Neural progenitor cell (in vitro differentiated cells): ENCODE measurements at regions not wholly inside any gene's neighbourhood (a gene's known extent, or its start where the extent isn't known, plus 50 kb on each side); places are given as distances from the start of the nearest gene placed in this dataset.
"Not testable (repeated sequence)": the region's sequence is repeated elsewhere in the genome, so short reads cannot be mapped to it uniquely, and the experiment has no call there.

Experiments
- DNase-seq: peaks from one replicate; pipeline ENCODE4 v3.0.0-alpha.2; 2016; ENCODE audit warnings: low spot score
- H2AFZ ChIP-seq: fragments of 200-600 bp; sonication (generic); replicated peaks from 2 replicates; pipeline ENCODE4 v1.6.1; 2016; ENCODE audit warnings: antibody characterized with exemption
- H3F3A ChIP-seq: fragments of 200-600 bp; sonication (generic); 2 replicates; pipeline ENCODE4 v1.6.1; 2016; ENCODE audit warnings: antibody characterized with exemption, low read depth
- H3K27ac ChIP-seq: fragments of 200-600 bp; sonication (generic); 2 replicates; pipeline ENCODE4 v1.5.1; 2016; ENCODE audit warnings: mild to moderate bottlenecking
- H3K27me3 ChIP-seq: fragments of 200-600 bp; sonication (generic); 2 replicates; pipeline ENCODE4 v1.6.1; 2016; ENCODE audit warnings: mild to moderate bottlenecking, moderate library complexity
- H3K36me3 ChIP-seq: fragments of 200-600 bp; sonication (generic); 2 replicates; pipeline ENCODE4 v1.5.1; 2016
- H3K4me1 ChIP-seq: fragments of 200-600 bp; sonication (generic); 2 replicates; pipeline ENCODE4 v1.6.1; 2016; ENCODE audit warnings: mixed run types
- H3K4me2 ChIP-seq: fragments of 200-600 bp; sonication (generic); 2 replicates; pipeline ENCODE4 v1.6.1; 2016
- H3K4me3 ChIP-seq: fragments of 200-600 bp; sonication (generic); 2 replicates; pipeline ENCODE4 v1.5.1; 2016
- H3K79me2 ChIP-seq: fragments of 200-600 bp; sonication (generic); 2 replicates; pipeline ENCODE4 v1.6.1; 2016; ENCODE audit warnings: low read depth
- H3K9ac ChIP-seq: fragments of 200-600 bp; sonication (generic); 2 replicates; pipeline ENCODE4 v1.6.1; 2016
- H3K9me3 ChIP-seq: fragments of 200-600 bp; sonication (generic); 2 replicates; pipeline ENCODE4 v1.5.1; 2016; ENCODE audit warnings: low read depth
- H4K20me1 ChIP-seq: fragments of 200-600 bp; sonication (generic); 2 replicates; pipeline ENCODE4 v1.6.1; 2016; ENCODE audit warnings: low read depth
- H3K27ac Mint-ChIP-seq: 3 replicates; pipeline ENCODE4 v1.8.0; 2021; ENCODE audit warnings: mixed read lengths
- H3K27me3 Mint-ChIP-seq: 2 replicates; pipeline ENCODE4 v1.8.0; 2022; ENCODE audit warnings: low read depth, mild to moderate bottlenecking, inconsistent platforms, moderate library complexity, mixed read lengths; ENCODE audit not compliant: insufficient read depth
- H3K36me3 Mint-ChIP-seq: 3 replicates; pipeline ENCODE4 v1.8.0; 2021; ENCODE audit warnings: mixed read lengths
- H3K4me1 Mint-ChIP-seq: 3 replicates; pipeline ENCODE4 v1.8.0; 2021; ENCODE audit warnings: mixed read lengths
- H3K4me3 Mint-ChIP-seq: 3 replicates; pipeline ENCODE4 v1.8.0; 2021; ENCODE audit warnings: mild to moderate bottlenecking, moderate library complexity, mixed read lengths
- H3K9me3 Mint-ChIP-seq: 3 replicates; pipeline ENCODE4 v1.8.0; 2020; ENCODE audit warnings: mixed read lengths
- EZH2 ChIP-seq: fragments of 200-600 bp; sonication (generic); IDR thresholded peaks from 2 replicates; pipeline ENCODE4 v1.6.1; 2017; ENCODE audit warnings: antibody characterized with exemption, mild to moderate bottlenecking, moderate library complexity
- EZH2phosphoT487 ChIP-seq: fragments of 200-600 bp; sonication (generic); IDR thresholded peaks from 2 replicates; pipeline ENCODE4 v1.6.1; 2017; ENCODE audit warnings: antibody characterized with exemption
- TF ChIP-seq, protein P1 (sequence below): fragments of 200-600 bp; sonication (generic); IDR thresholded peaks from 2 replicates; pipeline ENCODE4 v1.5.1; 2017; ENCODE audit warnings: antibody characterized with exemption, mild to moderate bottlenecking

DNA sequence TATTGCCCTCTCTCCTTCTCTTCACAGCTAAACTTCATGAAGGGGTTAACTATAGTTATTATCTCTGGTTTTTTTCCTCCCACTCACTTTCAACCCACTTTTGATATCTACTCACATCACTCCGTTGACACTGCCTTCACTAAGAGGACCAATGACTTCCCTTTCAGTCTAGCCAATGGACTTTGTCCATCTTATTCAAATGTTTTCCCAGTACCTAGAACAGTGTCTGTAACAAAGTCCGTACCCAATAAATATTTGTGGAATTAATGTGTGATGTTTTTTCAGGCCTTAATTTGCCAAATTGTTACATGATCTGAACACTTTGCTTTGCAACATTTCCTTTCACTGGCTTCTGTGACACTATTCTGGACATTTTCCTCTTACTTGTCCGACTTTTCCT, 106.0 kb upstream of the AR start:
- Histone ChIP-seq H3K4me3 (no peak overlapping the region), H3K4me2 (no peak overlapping the region), H3K79me2 (no peaks in the 10 kb centered on the region), H3K27me3 (no peaks in the 10 kb centered on the region), H3K36me3 (no peaks in the 10 kb centered on the region), H3K9ac (no peak overlapping the region), H3K27ac (no peak overlapping the region), H4K20me1 (no peaks in the 10 kb centered on the region), H2AFZ (no peak overlapping the region), H3K9me3 (peaks cover 5% of the 10 kb centered on the region), H3K4me1 (no peaks in the 10 kb centered on the region), H3F3A (no peaks in the 10 kb centered on the region)
- Mint-ChIP-seq H3K27ac (no peak overlapping the region), H3K4me1 (no peaks in the 10 kb centered on the region), H3K36me3 (no peaks in the 10 kb centered on the region), H3K27me3 (no peaks in the 10 kb centered on the region), H3K9me3 (peaks cover 3% of the 10 kb centered on the region), H3K4me3 (no peak overlapping the region)
- DNase-seq, result no peak
- TF ChIP-seq EZH2phosphoT487 (no peak), EZH2 (no peak)
- TF ChIP-seq, protein P1, sequence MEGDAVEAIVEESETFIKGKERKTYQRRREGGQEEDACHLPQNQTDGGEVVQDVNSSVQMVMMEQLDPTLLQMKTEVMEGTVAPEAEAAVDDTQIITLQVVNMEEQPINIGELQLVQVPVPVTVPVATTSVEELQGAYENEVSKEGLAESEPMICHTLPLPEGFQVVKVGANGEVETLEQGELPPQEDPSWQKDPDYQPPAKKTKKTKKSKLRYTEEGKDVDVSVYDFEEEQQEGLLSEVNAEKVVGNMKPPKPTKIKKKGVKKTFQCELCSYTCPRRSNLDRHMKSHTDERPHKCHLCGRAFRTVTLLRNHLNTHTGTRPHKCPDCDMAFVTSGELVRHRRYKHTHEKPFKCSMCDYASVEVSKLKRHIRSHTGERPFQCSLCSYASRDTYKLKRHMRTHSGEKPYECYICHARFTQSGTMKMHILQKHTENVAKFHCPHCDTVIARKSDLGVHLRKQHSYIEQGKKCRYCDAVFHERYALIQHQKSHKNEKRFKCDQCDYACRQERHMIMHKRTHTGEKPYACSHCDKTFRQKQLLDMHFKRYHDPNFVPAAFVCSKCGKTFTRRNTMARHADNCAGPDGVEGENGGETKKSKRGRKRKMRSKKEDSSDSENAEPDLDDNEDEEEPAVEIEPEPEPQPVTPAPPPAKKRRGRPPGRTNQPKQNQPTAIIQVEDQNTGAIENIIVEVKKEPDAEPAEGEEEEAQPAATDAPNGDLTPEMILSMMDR, result no peak

DNA sequence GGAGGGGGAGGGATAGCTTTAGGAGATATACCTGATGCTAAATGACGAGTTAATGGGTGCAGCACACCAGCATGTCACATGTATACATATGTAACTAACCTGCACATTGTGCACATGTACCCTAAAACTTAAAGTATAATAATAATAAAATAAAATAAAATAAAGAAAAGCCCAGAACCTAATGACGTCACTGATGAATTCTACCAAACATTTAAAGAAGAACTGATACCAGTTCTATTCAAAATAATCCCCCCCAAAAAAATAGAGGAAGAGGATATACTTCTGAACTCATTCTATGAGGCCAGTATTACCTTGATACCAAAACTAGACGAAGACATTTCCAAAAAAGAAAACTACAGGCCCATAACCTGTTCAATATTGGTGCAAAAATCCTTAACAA, 68.6 kb upstream of the AR start:
- not testable (repeated sequence) for H3K27ac ChIP-seq, H3K4me2 ChIP-seq, H3K9ac ChIP-seq, H3K27me3 ChIP-seq, H2AFZ ChIP-seq, H3K27me3 Mint-ChIP-seq, H3K36me3 ChIP-seq, H3K4me3 Mint-ChIP-seq, H4K20me1 ChIP-seq, H3K4me1 ChIP-seq, H3K79me2 ChIP-seq, H3K9me3 Mint-ChIP-seq, DNase-seq, H3K27ac Mint-ChIP-seq, H3K9me3 ChIP-seq, H3K4me3 ChIP-seq, H3K36me3 Mint-ChIP-seq, H3F3A ChIP-seq, H3K4me1 Mint-ChIP-seq

GRCh38 chrX:67480789-67481188, 63.0 kb upstream of the AR start:
- no peaks in the 10 kb centered on the region for H3K4me1 Mint-ChIP-seq
- H3K4me3 Mint-ChIP-seq, result no peak overlapping the region
- no peaks in the 10 kb centered on the region for H3K36me3 Mint-ChIP-seq
- DNase-seq, result no peak
- Histone ChIP-seq H3K27ac (no peak overlapping the region), H3K9ac (no peak overlapping the region), H3K4me2 (no peak overlapping the region), H2AFZ (no peak overlapping the region), H4K20me1 (no peaks in the 10 kb centered on the region), H3K9me3 (no peaks in the 10 kb centered on the region), H3K36me3 (no peaks in the 10 kb centered on the region), H3K4me1 (no peaks in the 10 kb centered on the region), H3F3A (no peaks in the 10 kb centered on the region), H3K27me3 (no peaks in the 10 kb centered on the region), H3K4me3 (no peak overlapping the region), H3K79me2 (no peaks in the 10 kb centered on the region)
- no peak overlapping the region for H3K27ac Mint-ChIP-seq
- peaks cover 6% of the 10 kb centered on the region for H3K9me3 Mint-ChIP-seq
- TF ChIP-seq, protein P1, result no peak
- TF ChIP-seq EZH2phosphoT487 (no peak), EZH2 (no peak)
- H3K27me3 Mint-ChIP-seq, result no peaks in the 10 kb centered on the region
